ENCODE measurements at regions not wholly inside any gene's neighbourhood (a gene's known extent, or its start where the extent isn't known, plus 50 kb on each side); places are given as distances from the start of the nearest gene placed in this dataset.

- TF ChIP-seq SP1 (IDR thresholded peaks at IDR 0.05; ENCODE audit: low read depth) (no peak), REST (IDR thresholded peaks at IDR 0.05; ENCODE audit: low read depth) (no peak), CTCF (IDR thresholded peaks at IDR 0.05 in 2 of 3, conservative IDR thresholded peaks at IDR 0.05 in 1 of 3; ENCODE audit: borderline replicate concordance in 1 of 3, insufficient read depth in 1 of 3, low read depth in 2 of 3, low read length in 2 of 3) (peak in 2 of 3 experiments; percentile 21 to 25; a peak in 2 of 6 replicates)
Observed at GRCh38 chr7:142567201-142568075, 181.8 kb upstream of the PRSS1 start.

All from HCT116 (cell line).